ENCODE measurements at regions not wholly inside any gene's neighbourhood (a gene's known extent, or its start where the extent isn't known, plus 50 kb on each side); places are given as distances from the start of the nearest gene placed in this dataset.

DNA sequence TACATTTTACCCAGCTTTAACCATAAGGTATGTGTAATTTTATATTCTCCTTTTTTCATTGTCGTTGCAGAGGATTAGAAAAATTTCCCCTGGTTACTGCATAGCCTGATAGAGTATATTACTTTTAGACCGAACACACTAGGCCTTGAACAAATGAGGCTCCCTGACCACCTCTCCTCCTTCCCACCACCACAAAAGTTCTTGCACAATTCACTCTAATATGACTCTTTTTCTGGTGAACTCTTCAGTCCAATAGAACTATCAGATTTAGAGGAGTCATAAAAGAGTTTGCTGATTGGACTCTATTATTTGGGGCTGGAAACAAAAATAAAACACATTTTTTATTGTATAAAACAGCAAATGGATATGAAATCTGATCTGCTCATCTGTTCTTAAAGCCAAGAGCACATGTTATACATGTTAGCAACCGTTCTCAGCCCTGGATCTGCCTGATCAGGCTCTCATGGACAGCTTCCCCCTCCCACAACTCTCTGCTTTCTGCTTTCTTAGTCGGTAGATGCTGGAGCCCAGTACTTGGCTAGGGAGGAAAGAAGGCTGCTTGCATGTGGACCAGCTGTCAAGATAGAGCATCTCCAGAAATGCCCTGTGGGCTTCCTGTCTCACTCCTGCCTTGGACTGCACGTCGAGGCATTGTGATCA lies 83.5 kb downstream of the CD164 start:
- TF ChIP-seq, protein P1, sequence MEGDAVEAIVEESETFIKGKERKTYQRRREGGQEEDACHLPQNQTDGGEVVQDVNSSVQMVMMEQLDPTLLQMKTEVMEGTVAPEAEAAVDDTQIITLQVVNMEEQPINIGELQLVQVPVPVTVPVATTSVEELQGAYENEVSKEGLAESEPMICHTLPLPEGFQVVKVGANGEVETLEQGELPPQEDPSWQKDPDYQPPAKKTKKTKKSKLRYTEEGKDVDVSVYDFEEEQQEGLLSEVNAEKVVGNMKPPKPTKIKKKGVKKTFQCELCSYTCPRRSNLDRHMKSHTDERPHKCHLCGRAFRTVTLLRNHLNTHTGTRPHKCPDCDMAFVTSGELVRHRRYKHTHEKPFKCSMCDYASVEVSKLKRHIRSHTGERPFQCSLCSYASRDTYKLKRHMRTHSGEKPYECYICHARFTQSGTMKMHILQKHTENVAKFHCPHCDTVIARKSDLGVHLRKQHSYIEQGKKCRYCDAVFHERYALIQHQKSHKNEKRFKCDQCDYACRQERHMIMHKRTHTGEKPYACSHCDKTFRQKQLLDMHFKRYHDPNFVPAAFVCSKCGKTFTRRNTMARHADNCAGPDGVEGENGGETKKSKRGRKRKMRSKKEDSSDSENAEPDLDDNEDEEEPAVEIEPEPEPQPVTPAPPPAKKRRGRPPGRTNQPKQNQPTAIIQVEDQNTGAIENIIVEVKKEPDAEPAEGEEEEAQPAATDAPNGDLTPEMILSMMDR (IDR thresholded peaks at IDR 0.05) = no peak
- TF ChIP-seq POLR2A (IDR thresholded peaks at IDR 0.05; ENCODE audit: low read depth) = no peak
- TF ChIP-seq EP300 (IDR thresholded peaks at IDR 0.05) = no peak
